Smooth muscle cell (in vitro differentiated cells): ENCODE measurements at regions not wholly inside any gene's neighbourhood (a gene's known extent, or its start where the extent isn't known, plus 50 kb on each side); places are given as distances from the start of the nearest gene placed in this dataset.

ENCODE experiments used
- DNase-seq: peaks from one replicate; lab custom pipeline; 2025; ENCODE audit not compliant: unreplicated experiment; lab: John Stamatoyannopoulos, UW
- H2AFZ ChIP-seq: fragments of 200-600 bp; sonication (generic); 2 replicates; pipeline ENCODE4 v1.6.0; 2016; ENCODE audit warnings: antibody characterized with exemption, low read depth, mild to moderate bottlenecking
- H3F3A ChIP-seq: fragments of 200-600 bp; sonication (generic); 2 replicates; pipeline ENCODE4 v1.6.0; 2017; ENCODE audit warnings: antibody characterized with exemption, low read depth
- H3K27ac ChIP-seq: fragments of 200-600 bp; sonication (generic); 2 replicates; pipeline ENCODE4 v1.5.1; 2016; ENCODE audit warnings: low read depth, mild to moderate bottlenecking
- H3K27me3 ChIP-seq: fragments of 200-600 bp; sonication (generic); 2 replicates; pipeline ENCODE4 v1.6.1; 2016; ENCODE audit warnings: low read depth, mild to moderate bottlenecking
- H3K36me3 ChIP-seq: fragments of 200-600 bp; sonication (generic); 2 replicates; pipeline ENCODE4 v1.5.1; 2016; ENCODE audit warnings: low read depth
- H3K4me1 ChIP-seq: fragments of 200-600 bp; sonication (generic); 2 replicates; pipeline ENCODE4 v1.5.1; 2016; ENCODE audit warnings: low read depth
- H3K4me2 ChIP-seq: fragments of 200-600 bp; sonication (generic); 2 replicates; pipeline ENCODE4 v1.6.0; 2016; ENCODE audit warnings: mild to moderate bottlenecking
- H3K4me3 ChIP-seq: fragments of 200-600 bp; sonication (generic); 2 replicates; pipeline ENCODE4 v1.5.1; 2016; ENCODE audit warnings: mild to moderate bottlenecking
- H3K79me2 ChIP-seq: fragments of 200-600 bp; sonication (generic); 2 replicates; pipeline ENCODE4 v1.6.0; 2016; ENCODE audit warnings: low read depth, mild to moderate bottlenecking
- H3K9ac ChIP-seq: fragments of 200-600 bp; sonication (generic); 2 replicates; pipeline ENCODE4 v1.6.0; 2016; ENCODE audit warnings: low read depth
- H3K9me3 ChIP-seq: fragments of 200-600 bp; sonication (generic); replicated peaks from 2 replicates; pipeline ENCODE4 v1.5.1; 2016; ENCODE audit warnings: low read depth
- H4K20me1 ChIP-seq: fragments of 200-600 bp; sonication (generic); 2 replicates; pipeline ENCODE4 v1.6.0; 2016; ENCODE audit warnings: low read depth
- WGBS: methylation state at CpG from one replicate; pipeline ENCODE4 v1.1.7; 2016; ENCODE audit warnings: low lambda C conversion rate; 5-methylcytosine and 5-hydroxymethylcytosine counted together
- TF ChIP-seq, protein P1 (sequence below): fragments of 200-600 bp; sonication (generic); IDR thresholded peaks from 2 replicates; pipeline ENCODE4 v1.5.1; 2017; ENCODE audit warnings: borderline replicate concordance, mild to moderate bottlenecking, antibody characterized with exemption; ENCODE audit not compliant: insufficient read depth, poor library complexity, severe bottlenecking

GRCh38 chr4:156321203-156321602 lies 367.5 kb upstream of the CTSO start:
- TF ChIP-seq, protein P1, sequence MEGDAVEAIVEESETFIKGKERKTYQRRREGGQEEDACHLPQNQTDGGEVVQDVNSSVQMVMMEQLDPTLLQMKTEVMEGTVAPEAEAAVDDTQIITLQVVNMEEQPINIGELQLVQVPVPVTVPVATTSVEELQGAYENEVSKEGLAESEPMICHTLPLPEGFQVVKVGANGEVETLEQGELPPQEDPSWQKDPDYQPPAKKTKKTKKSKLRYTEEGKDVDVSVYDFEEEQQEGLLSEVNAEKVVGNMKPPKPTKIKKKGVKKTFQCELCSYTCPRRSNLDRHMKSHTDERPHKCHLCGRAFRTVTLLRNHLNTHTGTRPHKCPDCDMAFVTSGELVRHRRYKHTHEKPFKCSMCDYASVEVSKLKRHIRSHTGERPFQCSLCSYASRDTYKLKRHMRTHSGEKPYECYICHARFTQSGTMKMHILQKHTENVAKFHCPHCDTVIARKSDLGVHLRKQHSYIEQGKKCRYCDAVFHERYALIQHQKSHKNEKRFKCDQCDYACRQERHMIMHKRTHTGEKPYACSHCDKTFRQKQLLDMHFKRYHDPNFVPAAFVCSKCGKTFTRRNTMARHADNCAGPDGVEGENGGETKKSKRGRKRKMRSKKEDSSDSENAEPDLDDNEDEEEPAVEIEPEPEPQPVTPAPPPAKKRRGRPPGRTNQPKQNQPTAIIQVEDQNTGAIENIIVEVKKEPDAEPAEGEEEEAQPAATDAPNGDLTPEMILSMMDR = no peak
- no peaks in the 10 kb centered on the region for H3K79me2 ChIP-seq
- peaks cover 11% of the 10 kb centered on the region for H3K4me1 ChIP-seq
- no peaks in the 10 kb centered on the region for H3K27me3 ChIP-seq
- H3K9ac ChIP-seq = no peak overlapping the region
- peak overlapping the region; percentile 90 for H3K27ac ChIP-seq
- no peak for DNase-seq
- H3K36me3 ChIP-seq = no peaks in the 10 kb centered on the region
- H3K4me3 ChIP-seq = no peak overlapping the region
- H3K9me3 ChIP-seq = peaks cover 9% of the 10 kb centered on the region
- peak overlapping the region; percentile 61 for H3K4me2 ChIP-seq
- no peak overlapping the region for H2AFZ ChIP-seq
- WGBS = 43% methylated on average over 2 of the region's 2 CpGs
- H3F3A ChIP-seq = peaks cover 16% of the 10 kb centered on the region
- H4K20me1 ChIP-seq = no peaks in the 10 kb centered on the region

GRCh38 chr4:156313497-156313896 lies 359.8 kb upstream of the CTSO start:
- Histone ChIP-seq H3K9ac (no peak overlapping the region), H3K4me3 (no peak overlapping the region), H3K79me2 (no peaks in the 10 kb centered on the region), H3K36me3 (no peaks in the 10 kb centered on the region), H3K4me2 (no peak overlapping the region), H4K20me1 (no peaks in the 10 kb centered on the region), H3K27me3 (no peaks in the 10 kb centered on the region), H2AFZ (no peak overlapping the region), H3K27ac (no peak overlapping the region), H3K4me1 (no peaks in the 10 kb centered on the region), H3F3A (no peaks in the 10 kb centered on the region), H3K9me3 (peaks cover 9% of the 10 kb centered on the region)
- DNase-seq = no peak
- TF ChIP-seq, protein P1 = no peak
- 88% methylated on average over 2 of the region's 2 CpGs for WGBS

- Histone ChIP-seq H3K27ac (peak overlapping the region; percentile 4), H3F3A (no peaks in the 10 kb centered on the region), H3K4me3 (no peak overlapping the region), H3K36me3 (no peaks in the 10 kb centered on the region), H2AFZ (no peak overlapping the region), H3K9ac (no peak overlapping the region), H3K4me2 (peak overlapping the region; percentile 72), H3K79me2 (no peaks in the 10 kb centered on the region), H4K20me1 (no peaks in the 10 kb centered on the region), H3K4me1 (no peaks in the 10 kb centered on the region), H3K9me3 (peaks cover 4% of the 10 kb centered on the region), H3K27me3 (no peaks in the 10 kb centered on the region)
- DNase-seq = no peak
- TF ChIP-seq, protein P1 = no peak
- WGBS = 60% methylated on average over 3 of the region's 3 CpGs
Measured at GRCh38 chr4:156312261-156312847, 358.7 kb upstream of the CTSO start.

- H3K9ac ChIP-seq = no peak overlapping the region
- TF ChIP-seq, protein P1 = no peak
- H3K27me3 ChIP-seq = no peaks in the 10 kb centered on the region
Measured at GRCh38 chr4:156309031-156309430, 355.4 kb upstream of the CTSO start.

More at GRCh38 chr4:156309031-156309430, 355.4 kb upstream of the CTSO start:
- Histone ChIP-seq H4K20me1 (no peaks in the 10 kb centered on the region), H3K27ac (no peak overlapping the region), H3F3A (no peaks in the 10 kb centered on the region), H3K9me3 (no peaks in the 10 kb centered on the region), H3K4me1 (no peaks in the 10 kb centered on the region), H3K4me3 (no peak overlapping the region), H3K4me2 (no peak overlapping the region), H3K79me2 (no peaks in the 10 kb centered on the region), H3K36me3 (no peaks in the 10 kb centered on the region), H2AFZ (no peak overlapping the region)
- DNase-seq = no peak
